Neural cell (in vitro differentiated cells): ENCODE measurements at regions not wholly inside any gene's neighbourhood (a gene's known extent, or its start where the extent isn't known, plus 50 kb on each side); places are given as distances from the start of the nearest gene placed in this dataset.

Source experiments
- H2AFZ ChIP-seq: fragments of 200-600, 300-800 bp; sonication (generic), shearing (Covaris generic); 2 replicates; pipeline ENCODE4 v1.6.0; 2014; ENCODE audit warnings: low read depth, mild to moderate bottlenecking, antibody characterized with exemption, low read length, moderate library complexity
- H3F3A ChIP-seq: fragments of 200-600 bp; shearing (Covaris generic); 2 replicates; pipeline ENCODE4 v1.6.1; 2016; ENCODE audit warnings: mild to moderate bottlenecking, moderate library complexity, mixed read lengths, antibody characterized with exemption, low read length; ENCODE audit not compliant: insufficient read depth, poor library complexity, severe bottlenecking
- H3K27ac ChIP-seq: fragments of 200-600, 300-800 bp; sonication (generic), shearing (Covaris generic); 2 replicates; pipeline ENCODE4 v1.5.1; 2014; ENCODE audit warnings: mild to moderate bottlenecking, low read length, moderate library complexity
- H3K27me3 ChIP-seq: fragments of 300-800, 200-600 bp; sonication (generic), shearing (Covaris generic); 2 replicates; pipeline ENCODE4 v1.6.0; 2014; ENCODE audit warnings: mild to moderate bottlenecking, low read depth, low read length, moderate library complexity; ENCODE audit not compliant: insufficient read depth
- H3K36me3 ChIP-seq: fragments of 300-800, 200-600 bp; sonication (generic), shearing (Covaris generic); 2 replicates; pipeline ENCODE4 v1.5.1; 2014; ENCODE audit warnings: mild to moderate bottlenecking, antibody characterized with exemption, low read length, moderate library complexity; ENCODE audit not compliant: insufficient read depth
- H3K4me2 ChIP-seq: fragments of 300-800, 200-600 bp; sonication (generic), shearing (Covaris generic); 2 replicates; pipeline ENCODE4 v1.6.0; 2014; ENCODE audit warnings: mild to moderate bottlenecking, low read length
- H3K4me3 ChIP-seq: fragments of 300-800, 200-600 bp; sonication (generic), shearing (Covaris generic); 2 replicates; pipeline ENCODE4 v1.5.1; 2014; ENCODE audit warnings: mild to moderate bottlenecking, low read length, moderate library complexity
- H3K79me2 ChIP-seq: fragments of 200-600 bp; shearing (Covaris generic); replicated peaks from 2 replicates; pipeline ENCODE4 v1.6.0; 2014; ENCODE audit warnings: mild to moderate bottlenecking, low read length, moderate library complexity; ENCODE audit not compliant: insufficient read depth
- H3K9ac ChIP-seq: fragments of 300-800, 200-600 bp; sonication (generic), shearing (Covaris generic); 2 replicates; pipeline ENCODE4 v1.6.1; 2016; ENCODE audit warnings: mild to moderate bottlenecking, low read length, mixed read lengths
- H3K9me2 ChIP-seq: fragments of 200-600 bp; shearing (Covaris generic); 2 replicates; pipeline ENCODE4 v1.6.1; 2016; ENCODE audit warnings: mild to moderate bottlenecking, low read length, mixed read lengths; ENCODE audit not compliant: insufficient read depth
- H3K9me3 ChIP-seq: fragments of 200-600, 300-800 bp; sonication (generic), shearing (Covaris generic); 2 replicates; pipeline ENCODE4 v1.6.1; 2016; ENCODE audit warnings: mild to moderate bottlenecking, mixed run types, low read length, moderate library complexity, mixed read lengths
- H4K20me1 ChIP-seq: fragments of 200-600 bp; shearing (Covaris generic); 2 replicates; pipeline ENCODE4 v1.6.1; 2016; ENCODE audit warnings: mild to moderate bottlenecking, mixed run types; ENCODE audit not compliant: insufficient read depth
- EP300 ChIP-seq: fragments of 450-650 bp; conservative IDR thresholded peaks from 2 replicates; pipeline ENCODE4 v1.6.1; 2014; ENCODE audit warnings: antibody characterized with exemption, mild to moderate bottlenecking, moderate library complexity; ENCODE audit not compliant: poor library complexity, severe bottlenecking
- EZH2 ChIP-seq: fragments of 200-600, 300-800 bp; shearing (Covaris generic), sonication (generic); IDR thresholded peaks from 2 replicates; pipeline ENCODE4 v1.6.1; 2014; ENCODE audit warnings: antibody characterized with exemption, low read length, borderline replicate concordance, mild to moderate bottlenecking; ENCODE audit not compliant: insufficient read depth, poor library complexity, severe bottlenecking
- MXI1 ChIP-seq: fragments of 450-650 bp; conservative IDR thresholded peaks from 2 replicates; pipeline ENCODE4 v1.6.1; 2014; ENCODE audit warnings: antibody characterized with exemption, mild to moderate bottlenecking; ENCODE audit not compliant: poor library complexity, severe bottlenecking
- POLR2AphosphoS5 ChIP-seq: IDR thresholded peaks from 2 replicates; pipeline ENCODE4 v1.6.1; 2012
- RAD21 ChIP-seq: fragments of 450-650 bp; conservative IDR thresholded peaks from 2 replicates; pipeline ENCODE4 v1.6.1; 2014; ENCODE audit warnings: antibody characterized with exemption, mild to moderate bottlenecking, moderate library complexity
- SMC3 ChIP-seq: fragments of 450-650 bp; conservative IDR thresholded peaks from 2 replicates; pipeline ENCODE4 v1.6.1; 2014; ENCODE audit warnings: antibody characterized with exemption, mild to moderate bottlenecking, moderate library complexity; ENCODE audit not compliant: poor library complexity
- TAF1 ChIP-seq: IDR thresholded peaks from 2 replicates; pipeline ENCODE4 v1.6.1; 2012; ENCODE audit warnings: low read depth
- TF ChIP-seq, protein P1 (sequence below): fragments of 450-650 bp; IDR thresholded peaks from 2 replicates; pipeline ENCODE4 v1.5.1; 2014; ENCODE audit warnings: antibody characterized with exemption, mild to moderate bottlenecking, moderate library complexity; ENCODE audit not compliant: poor library complexity, severe bottlenecking
- TF ChIP-seq, protein P2 (sequence below): IDR thresholded peaks from 2 replicates; pipeline ENCODE4 v1.6.1; 2012; ENCODE audit warnings: borderline replicate concordance

- no peaks in the 10 kb centered on the region for H4K20me1 ChIP-seq
- H3K9ac ChIP-seq: no peak overlapping the region
- no peak overlapping the region for H3K4me3 ChIP-seq
- H3K27ac ChIP-seq: no peak overlapping the region
- no peak overlapping the region for H2AFZ ChIP-seq
- H3K27me3 ChIP-seq: no peaks in the 10 kb centered on the region
- H3K36me3 ChIP-seq: no peaks in the 10 kb centered on the region
- no peaks in the 10 kb centered on the region for H3K9me3 ChIP-seq
- H3K79me2 ChIP-seq: no peaks in the 10 kb centered on the region
- H3K4me2 ChIP-seq: no peak overlapping the region
- no peaks in the 10 kb centered on the region for H3K9me2 ChIP-seq
- no peaks in the 10 kb centered on the region for H3F3A ChIP-seq
- TF ChIP-seq SMC3 (no peak), MXI1 (no peak), EP300 (no peak), EZH2 (no peak), POLR2AphosphoS5 (no peak), RAD21 (no peak), TAF1 (no peak)
- TF ChIP-seq, protein P1, sequence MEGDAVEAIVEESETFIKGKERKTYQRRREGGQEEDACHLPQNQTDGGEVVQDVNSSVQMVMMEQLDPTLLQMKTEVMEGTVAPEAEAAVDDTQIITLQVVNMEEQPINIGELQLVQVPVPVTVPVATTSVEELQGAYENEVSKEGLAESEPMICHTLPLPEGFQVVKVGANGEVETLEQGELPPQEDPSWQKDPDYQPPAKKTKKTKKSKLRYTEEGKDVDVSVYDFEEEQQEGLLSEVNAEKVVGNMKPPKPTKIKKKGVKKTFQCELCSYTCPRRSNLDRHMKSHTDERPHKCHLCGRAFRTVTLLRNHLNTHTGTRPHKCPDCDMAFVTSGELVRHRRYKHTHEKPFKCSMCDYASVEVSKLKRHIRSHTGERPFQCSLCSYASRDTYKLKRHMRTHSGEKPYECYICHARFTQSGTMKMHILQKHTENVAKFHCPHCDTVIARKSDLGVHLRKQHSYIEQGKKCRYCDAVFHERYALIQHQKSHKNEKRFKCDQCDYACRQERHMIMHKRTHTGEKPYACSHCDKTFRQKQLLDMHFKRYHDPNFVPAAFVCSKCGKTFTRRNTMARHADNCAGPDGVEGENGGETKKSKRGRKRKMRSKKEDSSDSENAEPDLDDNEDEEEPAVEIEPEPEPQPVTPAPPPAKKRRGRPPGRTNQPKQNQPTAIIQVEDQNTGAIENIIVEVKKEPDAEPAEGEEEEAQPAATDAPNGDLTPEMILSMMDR: no peak
- TF ChIP-seq, protein P2, sequence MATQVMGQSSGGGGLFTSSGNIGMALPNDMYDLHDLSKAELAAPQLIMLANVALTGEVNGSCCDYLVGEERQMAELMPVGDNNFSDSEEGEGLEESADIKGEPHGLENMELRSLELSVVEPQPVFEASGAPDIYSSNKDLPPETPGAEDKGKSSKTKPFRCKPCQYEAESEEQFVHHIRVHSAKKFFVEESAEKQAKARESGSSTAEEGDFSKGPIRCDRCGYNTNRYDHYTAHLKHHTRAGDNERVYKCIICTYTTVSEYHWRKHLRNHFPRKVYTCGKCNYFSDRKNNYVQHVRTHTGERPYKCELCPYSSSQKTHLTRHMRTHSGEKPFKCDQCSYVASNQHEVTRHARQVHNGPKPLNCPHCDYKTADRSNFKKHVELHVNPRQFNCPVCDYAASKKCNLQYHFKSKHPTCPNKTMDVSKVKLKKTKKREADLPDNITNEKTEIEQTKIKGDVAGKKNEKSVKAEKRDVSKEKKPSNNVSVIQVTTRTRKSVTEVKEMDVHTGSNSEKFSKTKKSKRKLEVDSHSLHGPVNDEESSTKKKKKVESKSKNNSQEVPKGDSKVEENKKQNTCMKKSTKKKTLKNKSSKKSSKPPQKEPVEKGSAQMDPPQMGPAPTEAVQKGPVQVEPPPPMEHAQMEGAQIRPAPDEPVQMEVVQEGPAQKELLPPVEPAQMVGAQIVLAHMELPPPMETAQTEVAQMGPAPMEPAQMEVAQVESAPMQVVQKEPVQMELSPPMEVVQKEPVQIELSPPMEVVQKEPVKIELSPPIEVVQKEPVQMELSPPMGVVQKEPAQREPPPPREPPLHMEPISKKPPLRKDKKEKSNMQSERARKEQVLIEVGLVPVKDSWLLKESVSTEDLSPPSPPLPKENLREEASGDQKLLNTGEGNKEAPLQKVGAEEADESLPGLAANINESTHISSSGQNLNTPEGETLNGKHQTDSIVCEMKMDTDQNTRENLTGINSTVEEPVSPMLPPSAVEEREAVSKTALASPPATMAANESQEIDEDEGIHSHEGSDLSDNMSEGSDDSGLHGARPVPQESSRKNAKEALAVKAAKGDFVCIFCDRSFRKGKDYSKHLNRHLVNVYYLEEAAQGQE: no peak
Measured at GRCh38 chr18:60010984-60011383, 111.2 kb downstream of the PMAIP1 start.

- no peaks in the 10 kb centered on the region for H3K9me2 ChIP-seq
- H2AFZ ChIP-seq: no peak overlapping the region
- H3K27me3 ChIP-seq: no peaks in the 10 kb centered on the region
- no peaks in the 10 kb centered on the region for H3K9me3 ChIP-seq
- no peak overlapping the region for H3K9ac ChIP-seq
- no peak overlapping the region for H3K4me2 ChIP-seq
- TF ChIP-seq EP300 (no peak), MXI1 (no peak), SMC3 (no peak), POLR2AphosphoS5 (no peak), EZH2 (no peak), RAD21 (no peak), TAF1 (no peak)
- TF ChIP-seq, protein P2: no peak
- TF ChIP-seq, protein P1: no peak
- no peaks in the 10 kb centered on the region for H4K20me1 ChIP-seq
- H3K79me2 ChIP-seq: no peaks in the 10 kb centered on the region
- no peaks in the 10 kb centered on the region for H3F3A ChIP-seq
- no peak overlapping the region for H3K4me3 ChIP-seq
- no peak overlapping the region for H3K27ac ChIP-seq
- H3K36me3 ChIP-seq: no peaks in the 10 kb centered on the region
Measured at GRCh38 chr18:60010513-60010912, 110.7 kb downstream of the PMAIP1 start.
